NK-92 treated with Interleukin-12 subunit alpha and Interleukin-12 subunit beta, amount 100 ng/mL, for 24 hours (cell line): ENCODE measurements at regions not wholly inside any gene's neighbourhood (a gene's known extent, or its start where the extent isn't known, plus 50 kb on each side); places are given as distances from the start of the nearest gene placed in this dataset.
"Not testable (repeated sequence)": the region's sequence is repeated elsewhere in the genome, so short reads cannot be mapped to it uniquely, and the experiment has no call there.

ENCODE experiments used
- DNase-seq: peaks from one replicate; lab custom pipeline; 2025; lab: John Stamatoyannopoulos, UW

- no peak for DNase-seq
Observed at GRCh38 chr2:144125751-144126150, 394.2 kb downstream of the ZEB2 start.

GRCh38 chr2:144124882-144125281 is 395.0 kb downstream of the ZEB2 start:
- DNase-seq = no peak

DNA sequence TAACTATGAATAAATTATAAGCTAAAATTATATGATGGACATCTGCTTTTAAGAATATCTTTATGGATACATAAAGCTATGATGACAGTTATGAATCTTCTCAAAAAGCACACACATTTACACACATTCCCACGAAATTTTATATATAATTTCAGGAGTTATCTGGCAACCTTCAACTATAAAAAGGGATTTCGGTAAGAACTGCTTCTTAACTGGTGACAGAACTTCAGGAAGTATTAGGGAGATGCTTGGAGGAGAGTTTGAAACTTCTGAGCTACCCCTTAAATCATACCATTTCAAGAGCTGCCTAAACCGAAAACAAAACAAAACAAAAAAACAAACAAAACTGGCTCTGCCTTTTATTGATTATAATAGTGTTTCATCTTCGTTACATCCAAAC is 399.4 kb downstream of the ZEB2 start:
- DNase-seq = no peak

DNA sequence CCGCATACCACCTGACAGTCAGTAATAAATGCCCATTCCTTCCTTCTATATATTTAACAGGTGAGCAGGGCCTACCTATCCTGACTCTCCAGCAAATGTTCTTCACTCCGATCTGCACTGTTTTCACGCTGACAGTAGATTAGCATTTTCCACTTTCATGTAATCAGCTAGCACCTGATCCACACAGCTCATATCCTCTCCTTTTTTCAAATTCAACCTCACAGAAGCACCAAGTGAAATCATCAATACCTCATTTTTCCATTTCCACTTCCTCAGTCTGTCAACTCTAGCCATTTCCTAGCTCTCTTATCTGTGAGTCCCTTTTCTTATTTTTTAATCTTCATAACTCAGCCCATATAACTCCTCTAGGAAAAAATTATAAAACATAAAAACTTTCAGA is 402.8 kb downstream of the ZEB2 start:
- DNase-seq = no peak

DNA sequence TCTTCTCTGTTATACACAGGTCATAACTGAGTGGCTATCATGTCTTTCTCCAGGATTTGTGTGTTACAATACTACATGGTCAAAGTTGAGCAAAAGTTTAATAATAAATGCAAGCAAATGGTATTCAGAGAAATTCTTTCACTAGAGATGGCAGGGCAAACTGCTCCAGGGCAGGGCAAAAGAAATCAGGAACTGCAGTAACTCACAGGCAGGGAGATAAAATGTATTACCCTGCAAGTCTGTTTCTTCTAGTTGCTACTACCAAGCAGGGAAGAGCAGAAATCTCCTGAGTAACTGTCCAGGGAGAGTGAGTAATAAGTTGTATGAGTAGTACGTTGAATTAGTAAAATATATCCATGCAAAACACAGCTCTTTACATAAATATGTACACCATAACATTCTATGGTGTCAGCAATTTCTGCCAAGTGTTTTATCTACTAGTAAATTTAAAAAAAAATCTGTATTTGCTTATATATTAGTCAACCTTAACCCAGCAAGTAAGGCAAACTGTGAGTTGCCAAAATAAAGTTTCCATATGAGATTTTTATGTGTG is 404.1 kb downstream of the ZEB2 start:
- DNase-seq = no peak

- DNase-seq = no peak
Observed at GRCh38 chr2:144114760-144115159, 405.2 kb downstream of the ZEB2 start.

DNA sequence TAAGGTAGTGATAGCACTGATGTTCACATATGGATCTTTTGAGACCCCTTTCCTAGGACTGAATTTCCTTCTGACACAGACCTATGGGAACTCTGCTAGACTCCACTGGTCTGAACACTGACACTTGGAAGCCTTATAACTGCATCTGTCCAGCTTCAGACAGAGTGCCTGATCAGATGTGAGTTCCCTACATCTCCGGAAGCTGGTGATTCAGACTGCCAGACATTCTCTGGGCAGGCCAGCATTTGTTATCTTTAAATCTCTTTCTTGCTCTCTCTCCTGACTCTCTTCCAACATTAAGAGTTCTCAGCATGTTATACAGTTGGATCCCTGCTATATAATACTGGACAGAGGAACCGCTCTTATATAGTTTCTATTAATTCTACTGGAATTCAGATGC is 408.5 kb downstream of the ZEB2 start:
- DNase-seq = no peak

GRCh38 chr2:144106104-144106503 is 413.8 kb downstream of the ZEB2 start:
- not testable (repeated sequence) for DNase-seq

DNA sequence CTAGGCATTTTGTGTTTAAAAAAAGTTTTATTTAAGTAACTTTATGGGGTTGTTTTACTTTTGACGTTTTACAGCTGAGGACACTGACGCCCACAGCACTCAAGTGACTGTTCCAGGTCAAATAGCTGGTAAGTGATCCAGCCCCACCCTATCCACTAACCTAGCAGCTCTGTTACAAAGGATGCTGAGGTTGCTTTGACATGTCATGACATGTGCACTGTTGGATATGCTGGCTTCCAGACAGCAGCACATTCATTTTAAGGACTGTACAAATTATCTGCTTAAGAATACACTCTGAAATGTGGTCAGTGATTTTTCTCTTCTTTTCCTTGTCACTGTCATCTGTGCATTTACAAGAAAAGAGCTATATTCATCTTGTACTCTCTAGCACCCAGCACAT is 417.5 kb downstream of the ZEB2 start:
- no peak for DNase-seq

GRCh38 chr2:144099780-144100377 is 420.0 kb downstream of the ZEB2 start:
- no peak for DNase-seq

GRCh38 chr2:144099340-144099739 is 420.6 kb downstream of the ZEB2 start:
- no peak for DNase-seq

DNA sequence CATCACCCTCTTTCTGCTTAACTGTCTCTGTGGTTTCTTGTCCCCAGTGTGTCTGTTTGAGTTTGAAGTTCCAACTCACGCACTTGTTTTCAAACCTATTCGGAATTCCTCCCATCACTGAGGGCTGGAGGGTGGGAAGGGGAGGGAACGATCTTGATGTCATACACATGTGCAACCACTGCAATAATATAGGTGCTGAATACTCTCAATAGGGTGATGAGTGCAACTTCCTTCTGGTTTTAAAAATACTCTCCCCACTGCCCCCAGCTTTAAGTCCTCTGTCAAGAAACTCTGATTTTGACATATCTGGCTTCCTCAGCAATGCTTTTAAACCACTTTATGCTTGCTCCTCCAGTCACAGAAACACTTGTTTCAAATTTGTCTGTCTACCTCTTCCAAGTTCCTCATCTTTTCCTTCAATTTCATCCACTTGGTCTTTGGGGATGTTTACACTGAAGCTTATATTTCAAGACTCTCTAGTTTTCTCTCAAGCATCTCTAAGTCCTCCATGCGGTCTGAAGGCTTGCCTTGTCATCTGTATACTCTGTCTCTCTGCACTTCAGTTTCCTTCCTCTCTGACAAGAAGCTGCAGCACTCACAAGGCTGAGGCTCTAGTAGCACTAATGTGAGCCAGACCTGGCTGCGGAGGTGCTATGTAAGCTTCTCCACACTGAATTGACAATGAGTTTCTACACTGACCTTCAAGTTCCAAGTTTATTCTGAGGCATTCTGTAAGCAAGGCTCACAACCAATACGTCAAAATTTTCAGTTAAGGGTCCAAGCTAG is 422.3 kb downstream of the ZEB2 start:
- DNase-seq = no peak

DNA sequence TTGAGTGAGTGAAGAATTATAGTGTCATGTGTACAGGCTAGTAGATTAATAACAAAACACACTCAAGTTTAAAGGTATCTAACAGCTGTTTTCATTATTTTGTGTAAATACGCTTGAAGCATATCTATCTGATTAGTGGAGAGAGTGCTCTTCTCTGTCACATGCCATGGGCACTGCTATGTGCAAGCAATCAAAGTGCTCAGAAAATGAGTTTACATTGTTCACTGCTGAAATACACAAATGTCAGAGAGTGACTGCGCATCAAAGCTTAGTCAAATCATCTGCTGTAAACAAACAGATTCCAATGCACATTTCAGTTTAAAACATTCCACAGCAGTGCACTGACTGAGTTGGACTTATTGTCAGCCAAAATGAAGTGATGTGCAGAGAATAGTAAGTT is 423.4 kb downstream of the ZEB2 start:
- DNase-seq = no peak

DNA sequence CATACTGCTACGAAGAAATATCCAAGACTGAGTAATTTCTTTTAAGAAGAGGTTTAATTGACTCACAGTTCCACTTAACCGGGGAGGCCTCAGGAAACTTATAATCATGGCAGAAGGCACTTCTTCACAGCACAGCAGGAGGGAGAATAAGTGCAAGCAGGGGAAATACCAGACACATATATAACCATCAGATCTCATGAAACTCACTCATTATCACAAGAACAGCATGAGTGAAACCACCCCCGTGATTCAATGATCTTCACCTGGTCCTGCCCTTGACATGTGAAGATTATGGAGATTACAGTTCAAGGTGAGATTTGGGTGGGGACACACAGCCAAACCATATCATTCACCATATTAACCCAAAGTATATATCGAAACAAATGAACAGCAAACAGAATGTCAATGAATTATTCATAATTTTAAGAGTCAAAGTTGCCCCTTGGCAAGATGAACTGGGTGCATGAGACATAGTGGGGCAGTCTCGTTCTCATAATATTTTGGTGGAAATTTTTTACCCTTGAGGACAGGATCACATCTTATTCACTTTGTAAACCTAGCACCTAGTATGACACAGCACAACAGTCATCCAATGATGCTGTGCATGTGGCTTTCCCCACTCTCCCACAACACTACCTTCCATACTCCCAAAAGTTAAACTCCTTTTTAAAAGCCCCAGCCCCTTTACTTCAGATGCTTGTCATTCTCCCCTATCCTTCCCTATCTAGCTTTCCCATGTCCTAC is 425.3 kb downstream of the ZEB2 start:
- DNase-seq = no peak

GRCh38 chr2:144091622-144092021 is 428.3 kb downstream of the ZEB2 start:
- DNase-seq = no peak

DNA sequence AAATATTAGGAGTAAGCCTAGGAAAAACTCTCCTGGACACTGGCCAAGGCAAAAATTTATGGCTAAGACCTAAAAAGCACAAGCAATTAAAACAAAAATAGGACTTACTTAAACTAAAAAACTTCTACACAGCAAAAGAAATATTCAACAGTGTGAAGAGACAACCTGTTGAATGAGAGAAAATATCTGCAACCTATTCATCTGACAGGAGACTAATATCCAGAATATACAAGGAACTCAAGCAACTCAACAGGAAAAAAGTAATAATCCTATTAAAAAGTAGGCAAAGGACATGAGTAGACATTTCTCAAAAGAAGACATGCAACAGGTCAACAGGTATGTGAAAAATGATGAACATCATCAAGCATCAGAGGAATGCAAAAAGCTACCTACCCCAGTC is 431.1 kb downstream of the ZEB2 start:
- DNase-seq = no peak

DNA sequence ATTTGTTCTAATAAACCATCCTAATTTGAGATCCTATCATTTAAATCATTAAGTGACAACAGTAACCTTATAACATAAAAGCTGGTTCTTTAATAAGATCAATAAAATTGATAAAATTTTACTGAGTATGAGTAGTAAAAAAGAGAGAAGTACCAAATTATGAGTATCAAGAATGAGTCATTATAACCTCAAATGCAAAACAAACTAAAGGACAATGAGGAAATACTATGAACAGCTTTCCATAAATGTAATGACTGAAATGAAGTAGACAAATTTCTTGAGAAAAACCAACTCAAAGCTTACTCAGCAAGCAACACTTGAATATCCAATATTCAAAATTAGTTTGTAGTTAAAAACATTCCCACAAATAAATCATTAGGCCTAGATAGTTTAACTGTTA is 433.0 kb downstream of the ZEB2 start:
- DNase-seq = no peak

DNA sequence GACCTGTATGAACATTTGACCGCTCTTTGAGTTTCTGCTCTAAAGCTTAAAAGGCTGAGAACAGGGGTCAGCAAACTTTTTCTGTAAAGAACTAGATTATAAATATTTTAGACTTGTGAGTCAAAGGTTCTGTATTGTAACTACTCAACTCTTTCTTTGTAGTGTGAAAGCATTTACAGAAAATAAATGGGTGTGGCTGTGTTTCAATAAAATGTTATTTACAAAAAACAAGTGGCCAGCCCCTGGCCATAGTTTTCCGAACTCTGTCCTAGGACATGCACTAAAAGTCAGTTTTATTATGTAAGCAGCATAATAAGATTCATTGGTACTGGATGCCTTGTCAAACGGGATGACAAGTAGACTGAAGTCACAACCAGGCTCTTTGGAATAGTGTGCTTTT is 434.9 kb downstream of the ZEB2 start:
- DNase-seq = no peak

- DNase-seq = no peak
Observed at GRCh38 chr2:144084114-144084661, 435.7 kb downstream of the ZEB2 start.

GRCh38 chr2:144083211-144083610 is 436.7 kb downstream of the ZEB2 start:
- DNase-seq = no peak

DNA sequence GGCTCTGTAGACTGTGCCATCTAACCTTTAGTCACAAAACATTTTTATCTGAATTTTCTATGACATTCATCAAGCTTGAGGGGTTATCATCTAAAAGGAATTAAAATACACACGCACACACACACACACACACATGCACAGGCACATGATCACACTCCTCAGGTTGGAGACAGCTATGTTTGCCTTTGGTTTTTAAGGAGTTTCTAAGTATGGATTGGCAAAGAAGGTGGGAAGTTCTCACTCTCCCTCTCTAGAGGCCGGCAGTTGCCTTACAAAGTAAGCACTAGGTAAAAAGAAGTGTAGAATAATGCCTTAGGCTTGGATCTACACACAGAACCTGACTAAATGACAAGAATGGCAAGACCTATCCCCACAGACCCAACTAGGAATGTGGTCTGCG is 437.1 kb downstream of the ZEB2 start:
- no peak for DNase-seq

GRCh38 chr2:144082327-144082726 is 437.6 kb downstream of the ZEB2 start:
- DNase-seq = no peak

DNA sequence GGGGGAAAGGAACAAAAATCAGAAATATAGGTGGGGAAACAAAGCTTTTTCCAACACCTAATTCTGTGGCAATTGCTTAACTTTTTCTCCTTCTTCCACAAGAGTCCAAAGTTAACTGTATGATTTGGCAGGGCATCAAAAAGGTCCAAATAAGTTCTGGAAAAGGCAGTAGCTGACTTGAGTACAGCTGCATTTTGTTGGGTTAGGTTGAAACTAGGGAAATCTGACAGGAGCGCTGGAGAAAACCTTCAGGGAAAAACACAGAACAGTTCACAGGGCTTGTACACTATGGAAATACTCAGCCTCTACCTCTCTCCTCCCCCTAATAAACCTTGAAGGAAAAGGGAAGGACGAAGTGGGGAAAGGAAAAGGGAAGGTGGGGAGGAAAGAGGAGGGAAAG is 438.6 kb downstream of the ZEB2 start:
- DNase-seq = no peak
